NCI-H2107 (cell line): ENCODE measurements at regions not wholly inside any gene's neighbourhood (a gene's known extent, or its start where the extent isn't known, plus 50 kb on each side); places are given as distances from the start of the nearest gene placed in this dataset.

ENCODE experiments used
- DNase-seq: peaks from one replicate; lab custom pipeline; 2025; lab: John Stamatoyannopoulos, UW

DNA sequence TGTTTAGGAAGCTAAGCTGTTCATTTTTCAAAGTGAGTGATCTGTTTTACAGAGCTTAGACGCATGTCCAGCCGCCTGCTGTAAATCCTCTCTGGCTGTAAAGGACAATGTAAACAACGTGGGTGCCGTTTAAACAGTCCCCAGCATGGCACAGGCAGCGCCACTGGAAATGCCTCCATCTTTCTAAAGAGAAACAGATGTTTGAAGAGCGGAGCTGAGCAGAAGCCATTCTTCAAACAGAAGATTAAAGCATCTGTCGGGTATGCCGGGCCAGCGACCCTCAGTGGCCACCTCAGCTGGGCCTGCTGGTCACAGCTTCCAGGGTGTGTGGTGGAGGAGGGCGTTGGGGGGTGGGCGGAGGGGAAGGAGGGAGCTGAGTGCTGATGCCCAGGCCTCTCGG, 138.6 kb downstream of the ERMARD start:
- DNase-seq = no peak

DNA sequence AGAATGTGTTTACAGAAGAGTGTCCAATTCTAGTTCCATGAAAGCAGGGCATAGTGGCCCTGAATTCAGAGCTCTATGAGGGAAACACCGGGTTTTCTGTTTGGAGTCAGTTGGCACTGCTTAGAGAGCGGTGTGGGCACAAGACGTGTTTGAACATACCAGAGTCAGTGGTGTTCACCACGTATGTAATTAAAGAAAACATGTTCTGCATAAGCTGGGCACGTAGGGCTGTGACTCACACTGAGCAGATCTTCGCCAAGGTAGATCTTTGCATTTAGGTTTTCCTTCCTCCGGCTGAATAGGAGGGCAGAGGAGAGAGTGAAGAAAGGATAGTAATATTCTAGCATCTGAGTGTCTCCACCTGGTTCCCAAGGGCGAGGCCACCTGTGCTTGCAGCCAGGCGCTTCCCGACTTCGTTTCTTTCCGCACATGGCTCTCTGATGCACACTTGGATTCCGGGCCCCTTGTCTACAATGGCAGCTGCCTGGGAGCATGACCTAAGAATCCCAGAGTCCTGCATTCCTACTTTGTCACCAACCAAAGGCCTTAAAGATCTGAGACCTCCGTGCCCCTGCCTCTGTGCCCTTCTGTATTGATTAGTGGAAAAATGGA, 136.2 kb downstream of the ERMARD start:
- no peak for DNase-seq

DNA sequence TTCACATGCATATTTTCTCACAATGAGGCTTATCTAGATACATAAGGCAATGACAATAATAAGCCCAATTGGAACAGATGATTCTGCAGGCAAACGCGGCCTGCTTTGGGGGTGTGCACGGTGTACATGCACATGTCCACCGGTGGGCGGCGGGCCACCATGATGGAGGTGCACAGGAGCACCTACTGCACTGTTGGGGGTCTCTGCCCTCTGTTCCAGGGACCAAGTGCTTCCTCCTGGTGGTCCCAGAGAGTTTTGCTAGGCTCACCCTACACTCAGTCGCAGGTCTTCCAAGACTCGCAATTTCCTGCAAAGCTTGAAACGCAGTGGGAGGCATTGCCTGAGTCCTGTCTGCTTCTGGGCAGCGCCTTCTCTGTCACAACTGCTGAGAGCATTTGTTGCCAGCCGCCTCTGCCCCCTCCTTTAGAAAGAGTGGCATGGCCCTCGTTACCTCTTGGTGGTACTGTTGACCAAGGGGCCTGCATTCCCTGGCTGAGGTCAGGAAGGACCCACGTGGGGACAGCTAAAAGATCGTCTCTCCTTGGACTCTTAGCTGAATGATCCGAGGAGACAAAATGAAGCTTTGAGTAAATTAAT, 135.3 kb downstream of the ERMARD start:
- no peak for DNase-seq

DNA sequence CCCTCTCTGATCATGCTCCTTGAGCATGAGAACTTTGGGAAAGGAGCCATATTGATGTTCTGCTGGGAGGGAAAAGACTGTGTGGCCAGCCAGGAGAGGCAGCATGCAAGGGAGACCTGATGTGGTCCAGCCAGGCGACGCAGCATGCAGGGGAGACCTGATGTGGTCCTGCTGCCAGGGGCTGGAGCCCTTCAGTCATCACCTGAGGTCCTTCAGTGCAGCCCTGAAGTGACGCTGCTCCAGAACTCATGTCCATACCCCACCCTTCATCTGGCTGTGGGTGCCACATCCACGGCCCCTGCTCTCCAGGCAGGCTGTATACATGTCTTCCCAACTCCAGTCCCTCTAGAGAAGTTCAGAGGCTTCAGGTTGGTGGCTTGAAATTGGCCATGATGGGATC, 134.4 kb downstream of the ERMARD start:
- no peak for DNase-seq

DNA sequence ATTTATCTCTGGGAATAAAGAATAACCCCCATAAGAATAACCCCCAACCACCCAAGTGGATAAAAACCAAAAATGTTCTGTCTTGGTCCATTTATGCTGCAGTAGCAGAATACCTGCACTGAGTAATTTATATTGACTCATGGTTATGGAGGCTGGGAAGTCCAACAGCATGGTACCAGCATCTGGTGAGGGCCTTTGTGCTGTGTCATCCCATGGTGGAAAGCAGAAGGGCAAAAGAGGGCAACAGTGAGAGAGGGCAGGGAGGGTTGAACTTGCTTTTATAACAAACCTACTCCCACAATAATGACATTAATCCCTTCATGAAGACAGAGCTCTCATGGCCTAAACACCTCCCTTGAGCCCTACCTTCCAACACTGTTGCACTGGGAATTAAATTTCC, 133.7 kb downstream of the ERMARD start:
- no peak for DNase-seq

DNA sequence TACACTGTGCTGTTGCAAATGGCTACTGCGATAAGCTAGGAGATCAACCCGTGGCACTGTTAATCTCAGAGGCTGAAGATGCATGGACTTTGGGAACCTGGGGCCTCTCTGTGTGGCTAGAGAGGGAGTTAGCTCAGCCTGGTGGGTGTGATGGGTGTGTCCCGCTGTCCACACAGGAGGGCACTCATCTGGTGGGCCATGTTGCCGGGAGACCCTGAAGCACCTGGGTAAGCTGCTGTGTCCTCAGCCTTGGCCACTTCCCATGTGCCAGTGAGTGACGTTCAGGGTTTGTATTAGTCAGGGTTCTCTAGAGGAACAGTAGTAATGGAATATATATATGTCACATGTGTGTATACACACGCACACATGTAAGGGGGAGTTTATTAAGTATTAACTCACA, 132.7 kb downstream of the ERMARD start:
- DNase-seq = no peak

DNA sequence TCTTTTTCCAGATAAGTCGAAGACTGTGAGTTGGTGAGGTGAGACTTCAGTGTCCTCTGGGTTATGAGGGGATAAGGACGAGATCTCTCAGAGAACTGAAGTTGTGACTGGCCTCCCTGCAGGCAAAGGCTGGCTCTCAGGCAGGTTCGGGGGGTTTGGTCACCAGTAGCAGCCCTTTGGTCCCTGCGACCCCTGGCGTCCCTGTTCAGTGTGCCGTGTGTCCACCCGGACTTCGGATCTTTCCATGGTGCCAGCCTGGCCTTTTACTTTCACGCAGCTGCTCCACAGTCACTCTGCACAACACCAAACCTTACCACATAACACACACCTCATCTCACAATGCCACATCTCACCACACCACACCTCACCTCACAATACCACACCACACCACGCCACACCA, 131.9 kb downstream of the ERMARD start:
- no peak for DNase-seq

DNA sequence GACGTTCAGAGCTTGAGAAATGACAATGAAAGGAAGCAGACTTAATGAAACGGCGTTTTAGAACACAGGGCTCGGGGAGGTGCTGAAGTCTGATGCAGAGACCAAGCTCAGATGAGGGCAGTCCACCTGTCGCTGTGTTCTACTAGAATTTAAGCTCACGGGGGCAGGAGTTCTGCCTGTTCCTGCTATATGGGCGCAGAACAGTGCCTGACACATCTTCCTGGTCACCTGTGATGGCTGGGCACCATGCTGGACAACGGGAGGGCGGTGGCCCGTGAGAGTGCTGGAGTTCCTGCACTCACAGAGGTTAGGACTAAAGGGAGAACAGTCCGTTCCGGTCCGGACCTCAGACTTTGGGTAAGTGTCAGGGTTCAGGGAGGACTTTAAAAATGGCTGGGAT, 130.6 kb downstream of the ERMARD start:
- DNase-seq = no peak

DNA sequence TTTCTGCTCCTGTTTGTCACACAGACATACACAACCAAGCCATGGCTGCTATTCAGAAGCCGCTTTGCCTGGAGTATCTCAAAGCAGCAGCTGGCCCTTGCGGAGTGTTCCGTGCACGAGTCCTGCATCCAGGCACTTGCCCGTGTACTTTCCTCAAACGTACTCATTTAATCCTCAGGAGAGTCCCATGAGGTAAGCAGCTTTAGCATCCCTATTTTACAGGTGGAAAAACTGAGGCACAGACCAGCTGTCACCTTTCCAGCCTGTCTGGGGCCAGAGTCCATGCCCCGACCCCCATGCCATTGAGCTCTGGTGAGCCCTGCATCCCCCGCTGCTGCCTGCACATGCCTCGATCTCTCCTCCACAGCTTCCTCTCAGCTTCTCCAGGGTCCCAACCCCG, 130.0 kb downstream of the ERMARD start:
- no peak for DNase-seq

DNA sequence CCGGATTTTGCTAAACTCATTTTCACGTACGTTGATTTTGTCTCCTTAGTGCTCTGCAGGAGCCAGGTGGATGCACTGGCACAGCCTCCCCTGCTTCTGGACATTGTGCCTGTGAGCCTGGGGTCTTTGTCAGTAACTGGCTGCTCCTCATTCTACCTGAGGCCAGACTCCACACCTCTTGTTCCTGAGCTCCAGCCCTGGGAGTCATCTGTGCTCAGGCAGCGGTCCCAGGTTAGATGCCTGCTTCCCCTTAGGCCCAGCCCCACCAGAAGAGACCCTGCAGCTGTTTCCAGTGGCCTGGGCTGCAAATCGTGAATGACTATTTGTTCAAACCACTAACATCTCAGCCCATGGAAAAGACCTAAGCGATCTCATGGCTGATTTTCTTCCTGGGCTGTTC, 129.1 kb downstream of the ERMARD start:
- no peak for DNase-seq

DNA sequence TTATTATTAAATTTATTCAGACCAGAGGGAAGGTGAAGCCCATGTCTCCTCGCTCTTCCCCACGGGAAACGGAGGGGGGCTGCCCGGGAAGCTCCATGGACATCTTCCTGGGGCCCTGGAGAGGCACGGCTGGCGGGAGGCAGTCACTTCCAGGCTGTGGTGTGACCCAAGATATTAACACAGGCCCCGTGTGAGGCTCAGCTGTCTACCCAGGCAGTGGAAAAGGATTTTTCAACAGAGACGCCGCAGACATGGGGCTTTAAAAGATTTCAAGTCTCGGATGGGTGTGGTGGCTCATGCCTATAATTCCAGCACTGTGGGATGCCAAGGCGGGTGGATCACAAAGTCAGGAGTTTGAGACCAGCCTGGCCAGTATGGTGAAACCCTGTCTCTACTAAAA, 117.9 kb downstream of the ERMARD start:
- DNase-seq = no peak

DNA sequence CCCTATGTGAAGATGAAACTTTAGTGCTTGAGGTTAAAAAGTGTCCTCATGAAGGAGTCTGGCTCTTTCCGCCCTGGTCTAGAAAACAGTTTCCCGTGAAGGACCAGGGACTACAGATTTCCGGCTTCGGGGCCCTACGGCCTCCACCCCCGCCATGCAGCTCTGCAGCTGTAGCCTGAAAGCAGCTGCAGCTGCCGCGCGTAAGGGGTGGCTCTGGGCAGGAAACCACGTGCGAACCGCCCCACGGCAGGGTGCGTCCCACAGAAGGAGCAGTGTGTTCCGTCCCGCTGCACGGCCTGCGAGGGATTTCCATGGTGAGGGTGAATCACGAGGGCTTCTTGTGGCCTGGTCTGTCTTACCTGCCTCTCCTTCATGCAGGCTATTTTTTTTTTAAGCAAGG, 117.0 kb downstream of the ERMARD start:
- DNase-seq = no peak

DNA sequence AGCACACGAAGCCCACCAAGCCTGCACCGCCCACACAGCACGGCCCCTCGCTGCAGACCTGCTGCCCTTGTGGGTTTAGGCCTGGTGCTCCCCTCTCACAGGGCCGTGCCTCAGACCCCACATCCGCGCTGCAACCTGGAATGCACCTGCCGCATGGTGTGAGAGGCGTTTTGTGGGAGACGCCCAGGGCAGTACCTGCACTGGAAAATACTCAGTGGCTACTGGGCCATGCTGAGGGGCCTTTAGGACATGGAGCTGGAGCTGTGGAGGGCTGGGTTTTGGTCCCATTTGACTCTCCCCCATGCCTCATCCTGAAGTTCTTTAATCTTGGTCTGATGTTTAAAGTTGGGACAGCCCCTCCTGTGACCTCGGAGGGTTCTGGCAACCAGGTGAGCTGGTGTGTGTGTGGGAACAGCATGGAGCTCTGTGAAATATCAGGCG, 116.3 kb downstream of the ERMARD start:
- DNase-seq = no peak

DNA sequence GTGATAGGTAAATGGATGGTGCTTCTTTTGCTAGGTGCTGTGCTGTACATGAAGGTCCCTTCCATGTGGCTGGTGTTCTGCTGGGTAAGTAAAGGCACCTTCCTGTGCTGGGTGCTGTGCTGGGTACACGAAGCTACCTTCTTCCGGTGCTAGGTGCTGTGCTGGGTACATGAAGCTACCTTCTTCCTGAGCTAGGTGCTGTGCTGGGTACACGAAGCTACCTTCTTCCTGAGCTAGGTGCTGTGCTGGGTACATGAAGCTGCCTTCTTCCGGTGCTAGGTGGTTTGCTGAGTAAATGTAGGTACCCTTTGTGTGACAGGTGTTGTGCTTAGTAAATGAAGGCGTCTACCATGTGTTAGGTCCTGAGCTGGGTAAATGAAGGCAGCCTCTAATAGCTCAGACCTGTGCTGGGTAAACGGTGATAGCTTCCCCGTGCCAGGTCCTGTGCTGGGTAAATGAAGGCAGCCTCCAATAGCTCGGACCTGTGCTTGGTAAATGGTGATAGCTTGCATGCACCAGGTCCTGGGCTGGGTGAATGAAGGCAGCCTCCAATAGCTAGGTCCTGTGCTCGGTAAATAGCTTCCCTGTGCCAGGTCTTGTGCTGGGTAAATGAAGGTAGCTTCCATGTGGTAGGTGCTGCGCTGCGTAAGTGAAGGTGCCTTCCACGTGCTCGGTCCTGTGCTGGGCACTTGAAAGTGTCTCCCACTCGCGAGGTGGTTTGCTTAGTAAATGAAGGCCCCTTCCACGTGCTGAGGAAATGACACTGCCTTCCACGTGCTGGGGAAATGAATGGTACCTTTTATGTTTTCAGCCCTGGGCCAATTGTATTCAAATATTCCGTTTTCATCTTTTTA, 115.5 kb downstream of the ERMARD start:
- DNase-seq = no peak

DNA sequence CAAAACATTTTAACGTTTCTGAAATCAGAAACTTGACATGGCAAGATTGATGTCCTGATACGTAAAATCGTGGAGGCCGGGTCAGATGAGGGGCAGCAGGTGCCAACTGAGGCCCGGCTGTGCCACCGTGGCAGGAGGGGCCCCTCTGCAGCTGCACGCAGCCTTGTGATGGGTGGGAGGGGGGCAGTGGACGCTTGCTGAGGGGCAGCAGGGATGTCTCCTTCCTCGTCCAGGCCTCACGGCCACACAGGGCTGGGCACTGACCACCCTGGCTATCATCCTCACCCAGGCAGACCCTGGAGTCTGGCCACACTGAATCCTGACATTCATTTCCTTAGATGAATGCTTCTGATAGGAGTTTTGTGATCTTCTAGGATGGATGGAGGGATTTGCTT, 114.7 kb downstream of the ERMARD start:
- no peak for DNase-seq

DNA sequence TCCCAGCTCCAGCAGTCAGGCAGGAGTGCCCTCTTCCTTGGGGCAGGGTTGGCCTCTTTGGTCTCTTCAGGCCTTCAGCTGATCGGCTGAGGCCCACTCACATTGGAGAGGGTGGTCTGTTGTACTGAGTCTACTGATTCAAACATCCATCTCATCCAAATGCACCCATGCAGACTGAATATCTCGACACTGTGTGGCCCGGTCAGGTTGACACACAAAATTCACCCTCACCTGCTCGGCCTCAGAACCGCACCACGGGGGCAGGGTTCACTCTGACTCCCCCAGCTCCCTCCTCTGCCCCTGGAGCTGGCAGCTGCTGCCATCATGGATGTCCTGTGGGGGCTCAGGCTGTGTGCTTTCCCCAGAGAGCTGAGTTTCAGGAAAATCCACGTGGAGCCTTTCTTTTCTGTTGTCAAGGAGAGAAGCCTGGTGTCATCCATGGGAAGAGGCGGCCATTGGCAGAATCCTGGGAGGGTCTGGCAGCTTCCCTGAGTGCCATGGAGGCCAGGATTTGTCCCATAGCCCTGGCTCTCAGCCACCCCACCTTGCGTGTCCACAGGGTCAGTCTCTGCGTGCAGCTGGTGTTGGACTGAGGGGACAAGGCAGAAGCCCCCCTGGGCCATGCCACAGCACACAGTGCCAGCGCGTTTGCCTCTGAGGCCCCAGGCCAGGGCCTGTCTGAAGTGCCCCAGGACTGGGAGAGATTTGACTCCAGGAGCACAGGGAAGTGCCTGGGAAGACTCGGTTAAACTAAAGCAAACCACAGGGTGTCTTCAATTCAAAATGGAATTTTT, 114.1 kb downstream of the ERMARD start:
- DNase-seq = no peak

DNA sequence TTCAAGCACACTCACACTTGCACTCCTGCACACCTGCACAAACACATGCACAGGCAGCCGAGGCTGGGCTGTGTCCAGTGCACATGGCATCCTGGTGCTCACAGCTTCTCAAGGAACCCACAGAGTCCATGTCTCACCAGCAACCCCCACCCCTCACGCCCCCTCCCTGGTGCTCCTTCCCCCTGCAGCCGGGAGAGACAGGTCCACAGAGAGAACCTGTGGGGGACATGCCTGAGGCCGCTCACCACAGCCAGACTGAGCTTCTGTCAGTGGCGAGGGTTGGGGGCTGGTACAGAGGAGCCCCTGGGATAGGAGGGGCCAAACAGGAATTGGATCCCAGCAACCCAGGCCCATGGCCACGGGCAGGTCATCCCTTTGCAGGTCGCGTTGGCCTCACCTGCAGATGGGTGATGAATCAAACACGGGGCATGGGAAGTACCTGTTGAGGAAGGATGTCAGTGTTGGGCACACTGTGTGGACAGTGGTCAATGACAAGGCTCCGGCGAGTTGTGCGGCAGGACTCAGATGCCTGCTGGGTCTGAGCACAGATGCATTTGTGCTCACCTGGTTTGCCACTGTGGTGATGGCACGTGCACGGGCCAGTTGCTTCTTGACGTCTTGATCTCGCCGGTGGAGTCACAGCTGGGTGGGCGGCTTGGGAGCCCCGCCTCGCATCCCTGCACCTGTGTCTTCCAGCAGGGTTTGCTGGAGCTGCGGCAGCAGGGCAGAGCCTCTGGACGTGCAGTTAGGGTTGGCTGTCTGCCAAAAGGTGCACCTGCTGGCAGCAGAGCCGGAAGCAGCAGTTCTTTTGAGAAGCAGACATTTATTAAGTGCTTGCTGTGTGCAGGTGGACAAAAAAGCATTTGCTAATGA, 113.0 kb downstream of the ERMARD start:
- DNase-seq = peak; percentile 72

DNA sequence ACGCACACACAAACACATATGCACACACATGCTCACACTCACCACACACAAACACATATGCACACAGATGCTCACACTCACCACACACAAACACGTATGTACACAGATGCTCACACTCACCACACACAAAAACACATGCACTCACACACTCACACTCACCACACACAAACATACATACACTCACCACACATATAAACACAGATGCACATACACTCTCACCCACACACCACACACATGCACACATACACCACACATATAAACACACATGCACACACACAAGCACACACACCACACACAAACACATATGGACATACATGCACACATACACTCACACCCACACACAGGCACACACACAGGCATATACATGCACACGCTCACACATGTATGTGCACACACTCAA, 112.3 kb downstream of the ERMARD start:
- no peak for DNase-seq

DNA sequence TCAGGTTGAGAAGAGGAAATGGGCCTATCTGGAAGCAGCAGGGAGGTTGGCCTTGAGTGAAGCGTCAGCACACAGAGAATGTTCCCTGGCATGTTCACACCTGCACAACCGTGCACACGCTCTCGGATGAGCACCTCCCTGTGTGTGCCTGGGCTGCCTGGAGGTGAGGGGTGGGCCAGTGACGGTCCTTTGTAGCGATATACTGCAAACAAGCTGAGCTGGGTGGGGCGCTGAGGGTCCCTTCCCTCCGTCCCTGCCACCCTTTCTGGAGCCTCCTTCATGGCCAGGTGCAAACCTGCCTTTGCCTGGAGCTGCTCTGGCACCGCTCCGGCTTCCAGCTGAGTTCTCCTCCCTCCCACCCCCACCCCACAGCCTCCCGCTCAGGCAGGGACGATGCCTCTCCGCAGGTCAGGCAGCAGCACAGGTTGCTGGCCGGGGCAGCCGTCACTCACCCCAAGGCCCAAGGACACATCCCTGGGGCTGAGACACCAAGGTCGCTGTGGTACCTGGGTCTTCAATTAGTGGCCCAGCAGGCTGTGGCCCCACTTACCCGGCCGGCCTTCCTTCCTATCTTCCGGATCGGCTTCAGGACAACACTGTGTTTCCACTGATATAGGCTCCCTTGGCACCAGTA, 111.6 kb downstream of the ERMARD start:
- DNase-seq = peak; percentile 33

DNA sequence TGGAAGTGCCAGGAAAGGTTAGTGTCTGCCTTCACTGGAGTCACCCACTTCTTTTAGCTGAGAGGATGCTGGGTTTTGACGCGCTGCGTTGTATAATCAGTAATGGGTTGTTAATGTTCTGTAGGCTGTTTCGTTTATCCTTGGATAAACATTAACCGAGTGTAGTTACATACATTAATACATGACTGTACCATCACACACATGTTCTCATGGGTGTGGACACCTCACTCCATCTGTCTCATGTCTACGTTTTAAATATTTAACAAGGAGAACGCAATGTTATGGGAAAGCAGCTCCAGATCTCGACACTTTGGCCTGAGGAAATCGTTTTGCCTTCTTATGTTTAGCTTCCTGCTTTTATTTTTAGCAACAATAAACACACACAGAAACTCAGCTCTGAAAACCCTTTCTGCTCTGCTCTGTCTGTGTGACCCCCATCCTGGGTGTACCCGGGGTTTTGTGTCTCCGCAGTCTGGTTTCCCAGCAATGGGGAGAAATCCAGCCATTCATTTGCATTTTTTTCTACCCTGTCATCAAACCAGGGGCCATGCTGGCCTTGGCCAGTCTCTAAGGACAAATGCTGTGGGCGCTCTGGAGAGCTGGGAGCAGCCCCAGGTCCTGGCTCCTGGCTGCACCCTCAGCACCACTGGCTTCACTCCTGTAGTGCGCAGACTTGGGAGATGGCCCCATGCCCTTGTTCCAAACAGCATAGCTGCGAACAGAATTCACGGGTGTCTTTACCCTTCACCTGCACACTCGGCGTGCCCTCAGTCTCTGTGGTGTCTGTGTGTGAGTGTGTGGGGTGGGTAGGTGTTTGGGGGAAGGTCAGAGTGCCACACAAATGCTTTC, 110.8 kb downstream of the ERMARD start:
- no peak for DNase-seq
